HepG2 (cell line): ENCODE measurements at regions not wholly inside any gene's neighbourhood (a gene's known extent, or its start where the extent isn't known, plus 50 kb on each side); places are given as distances from the start of the nearest gene placed in this dataset.

ENCODE experiments used
- ATAC-seq: fragments of 200-7000 bp; cut with Tn5 transposase; 3 replicates; pipeline ENCODE4 v1.9.1; 2020; ENCODE audit warnings: mild to moderate bottlenecking, moderate library complexity
- BruUV-seq: library from RNA; stranded (reverse); fragments of 400-500 nt; replicated peaks from 2 replicates; lab custom pipeline; 2021; lab: Mats Ljungman, UMichigan
- CTCF ChIA-PET: fragments of 300-600 bp; formaldehyde crosslinking; extraction: SDS; loops from one replicate; lab custom pipeline; 2021; ENCODE audit warnings: low total read pairs, inconsistent platforms, low intra/inter-chr PET ratio; lab: Yijun Ruan, JAX
- POLR2A ChIA-PET: fragments of 350-600 bp; sonication (Branson Sonifier 250); formaldehyde crosslinking; loops from one replicate; lab custom pipeline; 2020; ENCODE audit warnings: antibody characterized with exemption, inconsistent platforms; lab: Yijun Ruan, JAX
- DNase-seq: peaks from one replicate; pipeline ENCODE4 v3.0.0-alpha.2; 2015; ENCODE audit warnings: low spot score
- FAIRE-seq: peaks from 3 replicates; lab custom pipeline; 2011; peaks lifted over from hg19 to GRCh38; lab: Jason Lieb, UNC
- H2AFZ ChIP-seq: one replicate; pipeline ENCODE4 v1.6.1; 2011; ENCODE audit warnings: low read length, inconsistent platforms
- H3K27ac ChIP-seq: fragments of 300-600 bp; 3 replicates; pipeline ENCODE4 v1.8.0; 2011; ENCODE audit warnings: mixed run types, mild to moderate bottlenecking, mixed read lengths, low read length, inconsistent platforms; ENCODE audit not compliant: insufficient read depth; ENCODE audit errors: extremely low read length
- H3K27me3 ChIP-seq, 2 experiments: fragments of 200-600 bp in 1 of 2; 2 replicates in 1 of 2; 3 replicates in 1 of 2; pipeline versions ENCODE4 v1.6.0 to v1.8.0; 2011; ENCODE audit warnings: low read length in 2 of 2, mild to moderate bottlenecking in 2 of 2, moderate library complexity in 2 of 2, inconsistent platforms in 1 of 2; ENCODE audit not compliant: insufficient read depth in 2 of 2, control insufficient read depth in 1 of 2
- H3K36me3 ChIP-seq, 2 experiments: fragments of 200-600 bp in 1 of 2; replicated peaks in 1 of 2; 2 replicates in 1 of 2; 3 replicates in 1 of 2; pipeline versions ENCODE4 v1.5.1 to v1.8.0; 2011; ENCODE audit warnings: low read length in 2 of 2, inconsistent platforms in 1 of 2; ENCODE audit not compliant: insufficient read depth in 2 of 2, control insufficient read depth in 1 of 2
- H3K4me1 ChIP-seq: 2 replicates; pipeline ENCODE4 v1.5.1; 2012; ENCODE audit warnings: low read length, inconsistent platforms; ENCODE audit not compliant: insufficient read depth
- H3K4me2 ChIP-seq: 2 replicates; pipeline ENCODE4 v1.6.0; 2011; ENCODE audit warnings: low read depth, low read length, inconsistent platforms
- H3K4me3 ChIP-seq, 3 experiments: fragments of 200-600 bp in 1 of 3; sonication (generic), shearing (Covaris generic) in 1 of 3; replicated peaks in 1 of 3; 2 replicates each; pipeline ENCODE4 v1.5.1; 2011 to 2016; ENCODE audit warnings: low read length in 3 of 3, inconsistent platforms in 2 of 3, low read depth in 2 of 3, mild to moderate bottlenecking in 2 of 3, control low read depth in 1 of 3, mixed read lengths in 1 of 3; ENCODE audit not compliant: insufficient read depth in 1 of 3
- H3K79me2 ChIP-seq: one replicate; pipeline ENCODE4 v1.6.1; 2011; ENCODE audit warnings: low read length, inconsistent platforms; ENCODE audit not compliant: insufficient read depth
- H3K9ac ChIP-seq: 2 replicates; pipeline ENCODE4 v1.6.0; 2011; ENCODE audit warnings: mild to moderate bottlenecking, low read depth, low read length, inconsistent platforms; ENCODE audit not compliant: insufficient read depth
- H3K9me3 ChIP-seq: 2 replicates; pipeline ENCODE4 v1.5.1; 2012; ENCODE audit warnings: mild to moderate bottlenecking, low read length
- H4K20me1 ChIP-seq: 2 replicates; pipeline ENCODE4 v1.6.0; 2011; ENCODE audit warnings: inconsistent platforms, mild to moderate bottlenecking, low read length, moderate library complexity; ENCODE audit not compliant: insufficient read depth
- HNRNPLL ChIP-seq: fragments of 200-400 bp; formaldehyde crosslinking; IDR thresholded peaks from 2 replicates; pipeline ENCODE4 v1.6.1; 2017; ENCODE audit warnings: mild to moderate bottlenecking, low read depth, low read length; ENCODE audit not compliant: poor library complexity, severe bottlenecking
- MAFK ChIP-seq, 2 experiments: IDR thresholded peaks in 1 of 2; conservative IDR thresholded peaks in 1 of 2; 2 replicates each; pipeline ENCODE4 v1.6.1; 2011; ENCODE audit warnings: improper control_type of control experiment in 2 of 2, low read length in 2 of 2
- MBD4 ChIP-seq: IDR thresholded peaks from 2 replicates; pipeline ENCODE4 v1.6.1; 2012; ENCODE audit warnings: low read length, inconsistent platforms, borderline replicate concordance
- POGZ ChIP-seq: sonication (generic); formaldehyde crosslinking; IDR thresholded peaks from 2 replicates; pipeline ENCODE4 v1.4.0; 2020; ENCODE audit warnings: mild to moderate bottlenecking, missing genetic modification reagents
- PTBP1 ChIP-seq: fragments of 200-400 bp; formaldehyde crosslinking; IDR thresholded peaks from 2 replicates; pipeline ENCODE4 v1.6.1; 2018; ENCODE audit warnings: low read length, low read depth; ENCODE audit not compliant: poor library complexity, severe bottlenecking
- ZNF234 ChIP-seq: sonication (generic); formaldehyde crosslinking; conservative IDR thresholded peaks from 2 replicates; pipeline ENCODE4 v1.5.1; 2020; ENCODE audit warnings: mild to moderate bottlenecking, missing genetic modification reagents
- ZNF713 ChIP-seq: sonication (generic); formaldehyde crosslinking; IDR thresholded peaks from 2 replicates; pipeline ENCODE4 v1.4.0; 2020; ENCODE audit warnings: mild to moderate bottlenecking, missing genetic modification reagents
- WGBS: methylation state at CpG from one replicate; pipeline ENCODE4 v1.1.6; 2017; ENCODE audit warnings: low lambda C conversion rate; 5-methylcytosine and 5-hydroxymethylcytosine counted together
- in situ Hi-C: cut with HindIII; loops from 2 replicates; pipeline ENCODE4 v1.10.0; 2017; ENCODE audit warnings: low pct_unique_long_range_greater_than_20kb; ENCODE audit not compliant: extremely low pct_ligation_motif_present
- intact Hi-C: fragments of 100-400 bp; cut with micrococcal nuclease; formaldehyde crosslinking; loops from one replicate; pipeline ENCODE4 v1.10.0; 2022; ENCODE audit not compliant: unreplicated experiment
- TF ChIP-seq, protein P1 (sequence below): fragments of 450-650 bp; IDR thresholded peaks from 2 replicates; pipeline ENCODE4 v1.6.1; 2017
- TF ChIP-seq, protein P2 (sequence below): IDR thresholded peaks from 2 replicates; pipeline ENCODE4 v1.6.1; 2016; ENCODE audit warnings: low read depth, borderline replicate concordance

DNA sequence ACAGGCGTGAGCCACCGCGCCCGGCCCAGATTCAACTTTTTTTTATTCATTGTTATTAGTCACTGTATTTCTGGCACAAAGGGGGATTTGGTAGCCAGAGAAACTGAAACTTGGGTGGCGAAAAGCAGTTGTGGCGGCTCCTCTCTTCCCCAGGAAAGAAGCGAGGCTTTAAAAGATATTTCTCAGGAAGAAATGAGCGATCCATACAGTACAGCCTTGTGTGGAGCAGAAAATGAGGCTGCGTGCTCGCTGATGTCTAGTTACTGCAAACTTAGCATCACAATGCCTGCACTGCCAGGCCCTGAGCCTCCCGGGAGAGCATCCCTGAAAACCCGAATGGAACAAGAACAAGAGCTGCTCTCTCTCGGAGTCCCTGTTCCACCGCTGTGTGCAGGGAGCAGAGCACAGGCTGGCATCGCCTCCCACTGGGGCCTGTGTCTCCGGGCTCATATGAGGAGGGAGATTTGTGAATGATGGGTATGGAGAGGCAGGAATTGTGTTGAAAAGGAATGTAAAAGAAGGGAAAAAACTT lies 234.0 kb downstream of the ZNF516 start:
- Histone ChIP-seq H3K4me2 (no peak overlapping the region), H3K9me3 (no peaks in the 10 kb centered on the region), H3K4me1 (no peaks in the 10 kb centered on the region), H3K36me3 (no peaks in the 10 kb centered on the region), H3K9ac (no peak overlapping the region), H4K20me1 (no peaks in the 10 kb centered on the region), H2AFZ (no peak overlapping the region), H3K4me3 (no peak overlapping the region), H3K27ac (no peak overlapping the region), H3K27me3 (peaks cover 0 to 48% of the 10 kb centered on the region in 2 experiments; a peak in 4 of 5 replicates), H3K79me2 (no peaks in the 10 kb centered on the region)
- ChIA-PET CTCF (no interaction called here), POLR2A (no interaction called here)
- no peak for FAIRE-seq
- DNase-seq = no peak
- TF ChIP-seq, protein P1, sequence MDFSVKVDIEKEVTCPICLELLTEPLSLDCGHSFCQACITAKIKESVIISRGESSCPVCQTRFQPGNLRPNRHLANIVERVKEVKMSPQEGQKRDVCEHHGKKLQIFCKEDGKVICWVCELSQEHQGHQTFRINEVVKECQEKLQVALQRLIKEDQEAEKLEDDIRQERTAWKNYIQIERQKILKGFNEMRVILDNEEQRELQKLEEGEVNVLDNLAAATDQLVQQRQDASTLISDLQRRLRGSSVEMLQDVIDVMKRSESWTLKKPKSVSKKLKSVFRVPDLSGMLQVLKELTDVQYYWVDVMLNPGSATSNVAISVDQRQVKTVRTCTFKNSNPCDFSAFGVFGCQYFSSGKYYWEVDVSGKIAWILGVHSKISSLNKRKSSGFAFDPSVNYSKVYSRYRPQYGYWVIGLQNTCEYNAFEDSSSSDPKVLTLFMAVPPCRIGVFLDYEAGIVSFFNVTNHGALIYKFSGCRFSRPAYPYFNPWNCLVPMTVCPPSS = no peak
- TF ChIP-seq MBD4 = no peak
- TF ChIP-seq MAFK (conservative IDR thresholded peaks at IDR 0.05 in 1 of 2, IDR thresholded peaks at IDR 0.05 in 1 of 2; ENCODE audit: low read length in 2 of 2) = no peak
- TF ChIP-seq ZNF234 (CRISPR knock-in tag) = no peak
- TF ChIP-seq PTBP1 = no peak
- no peak for TF ChIP-seq POGZ (CRISPR knock-in tag)
- TF ChIP-seq HNRNPLL = no peak
- TF ChIP-seq, protein P2, sequence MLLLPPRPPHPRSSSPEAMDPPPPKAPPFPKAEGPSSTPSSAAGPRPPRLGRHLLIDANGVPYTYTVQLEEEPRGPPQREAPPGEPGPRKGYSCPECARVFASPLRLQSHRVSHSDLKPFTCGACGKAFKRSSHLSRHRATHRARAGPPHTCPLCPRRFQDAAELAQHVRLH (CRISPR knock-in tag) = no peak
- no peak for TF ChIP-seq ZNF713 (CRISPR knock-in tag)
- BruUV-seq = no TSS peak
- WGBS = 62% methylated on average over 13 of the region's 16 CpGs
- no peak for ATAC-seq
- in situ Hi-C loops (no loop called here), intact Hi-C loops (no loop called here)
